ENCODE measurements at regions not wholly inside any gene's neighbourhood (a gene's known extent, or its start where the extent isn't known, plus 50 kb on each side); places are given as distances from the start of the nearest gene placed in this dataset.
"Not testable (repeated sequence)": the region's sequence is repeated elsewhere in the genome, so short reads cannot be mapped to it uniquely, and the experiment has no call there.

DNA sequence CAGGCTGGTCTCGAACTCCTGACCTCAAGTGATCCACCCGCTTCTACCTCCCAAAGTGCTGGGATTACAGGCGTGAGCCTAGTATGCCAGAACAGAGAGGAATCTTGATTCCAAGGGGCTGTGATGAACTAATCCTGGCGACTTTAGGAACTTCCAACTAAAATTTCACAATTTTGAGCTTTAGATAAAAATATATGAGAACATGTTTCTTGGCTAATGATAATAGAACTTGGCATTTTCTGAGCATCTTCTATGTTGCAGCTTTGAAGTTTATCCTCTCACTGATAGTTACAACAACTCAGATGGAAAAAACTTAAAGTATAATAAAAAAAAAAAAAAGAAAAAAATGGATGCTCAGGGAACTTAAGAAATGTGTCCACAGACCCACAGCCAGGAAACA is 69.8 kb upstream of the WSCD1 start:
- no peak overlapping the region for H3K4me3 ChIP-seq (ENCODE audit: low read depth, low read length)
- DNase-seq (ENCODE audit: low read depth): no peak
- TF ChIP-seq, protein P1, sequence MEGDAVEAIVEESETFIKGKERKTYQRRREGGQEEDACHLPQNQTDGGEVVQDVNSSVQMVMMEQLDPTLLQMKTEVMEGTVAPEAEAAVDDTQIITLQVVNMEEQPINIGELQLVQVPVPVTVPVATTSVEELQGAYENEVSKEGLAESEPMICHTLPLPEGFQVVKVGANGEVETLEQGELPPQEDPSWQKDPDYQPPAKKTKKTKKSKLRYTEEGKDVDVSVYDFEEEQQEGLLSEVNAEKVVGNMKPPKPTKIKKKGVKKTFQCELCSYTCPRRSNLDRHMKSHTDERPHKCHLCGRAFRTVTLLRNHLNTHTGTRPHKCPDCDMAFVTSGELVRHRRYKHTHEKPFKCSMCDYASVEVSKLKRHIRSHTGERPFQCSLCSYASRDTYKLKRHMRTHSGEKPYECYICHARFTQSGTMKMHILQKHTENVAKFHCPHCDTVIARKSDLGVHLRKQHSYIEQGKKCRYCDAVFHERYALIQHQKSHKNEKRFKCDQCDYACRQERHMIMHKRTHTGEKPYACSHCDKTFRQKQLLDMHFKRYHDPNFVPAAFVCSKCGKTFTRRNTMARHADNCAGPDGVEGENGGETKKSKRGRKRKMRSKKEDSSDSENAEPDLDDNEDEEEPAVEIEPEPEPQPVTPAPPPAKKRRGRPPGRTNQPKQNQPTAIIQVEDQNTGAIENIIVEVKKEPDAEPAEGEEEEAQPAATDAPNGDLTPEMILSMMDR (IDR thresholded peaks at IDR 0.05; ENCODE audit: low read depth, low read length, missing control alignments): no peak

DNA sequence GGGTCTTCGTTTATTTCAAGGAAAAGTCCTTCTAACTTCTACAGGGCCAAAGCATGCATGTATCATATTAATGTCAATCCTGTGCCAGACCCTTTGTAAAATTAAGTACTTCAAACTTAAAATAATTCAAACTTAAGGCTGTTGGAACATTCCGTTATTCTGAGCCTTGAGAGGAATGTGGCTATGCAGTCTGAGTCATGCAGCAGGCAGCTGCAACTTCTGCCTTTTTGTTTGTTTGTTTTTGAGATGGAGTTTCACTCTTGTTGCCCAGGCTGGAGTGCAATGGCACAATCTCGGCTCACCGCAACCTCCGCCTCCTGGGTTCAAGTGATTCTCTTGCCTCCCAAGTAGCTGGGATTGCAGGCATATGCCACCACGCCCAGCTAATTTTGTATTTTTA is 67.0 kb upstream of the WSCD1 start:
- H3K4me3 ChIP-seq (ENCODE audit: low read depth, low read length); DNase-seq (ENCODE audit: low read depth): not testable (repeated sequence)

DNA sequence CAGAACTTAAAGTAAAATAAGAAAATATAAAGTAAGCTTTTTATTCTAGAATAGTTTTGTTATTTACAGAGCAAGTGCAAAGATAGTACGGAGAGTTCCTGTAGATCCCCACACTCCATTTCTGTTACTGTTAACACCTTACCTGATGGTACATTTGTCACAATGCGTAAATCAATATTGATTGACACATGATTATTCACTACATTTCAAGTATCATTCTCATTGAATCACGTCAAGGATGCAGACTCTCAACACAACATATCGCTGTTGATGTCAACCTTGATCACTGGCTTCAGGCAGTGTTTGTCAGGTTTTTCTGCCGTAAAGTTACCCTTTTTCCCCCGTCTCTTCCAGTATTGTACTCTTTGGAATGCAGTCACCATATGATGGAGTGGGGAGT is 64.2 kb upstream of the WSCD1 start:
- TF ChIP-seq, protein P1 (IDR thresholded peaks at IDR 0.05; ENCODE audit: low read depth, low read length, missing control alignments): no peak
- no peak for DNase-seq (ENCODE audit: low read depth)
- H3K4me3 ChIP-seq (ENCODE audit: low read depth, low read length): no peak overlapping the region

DNA sequence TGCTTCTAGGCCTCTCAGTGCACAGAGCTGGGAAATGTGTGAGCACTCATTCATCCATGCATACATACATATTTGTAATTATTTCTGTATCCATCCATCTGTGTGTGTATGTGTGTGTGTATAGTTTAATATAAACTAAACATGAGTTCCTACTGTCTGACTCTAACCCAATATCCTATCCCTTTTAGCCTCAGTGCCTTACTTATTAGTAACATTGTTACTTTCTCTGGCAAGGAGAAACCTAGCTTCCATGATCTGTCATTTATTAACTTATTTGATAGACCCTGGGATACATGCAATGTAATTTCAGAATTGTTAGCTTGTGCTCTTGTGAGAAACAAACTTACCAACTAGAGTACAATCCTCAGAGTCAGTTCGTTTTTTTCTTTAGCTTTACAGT is 59.0 kb upstream of the WSCD1 start:
- TF ChIP-seq, protein P1 (IDR thresholded peaks at IDR 0.05; ENCODE audit: low read depth, low read length, missing control alignments): no peak
- no peak for DNase-seq (ENCODE audit: low read depth)
- no peak overlapping the region for H3K4me3 ChIP-seq (ENCODE audit: low read depth, low read length)

DNA sequence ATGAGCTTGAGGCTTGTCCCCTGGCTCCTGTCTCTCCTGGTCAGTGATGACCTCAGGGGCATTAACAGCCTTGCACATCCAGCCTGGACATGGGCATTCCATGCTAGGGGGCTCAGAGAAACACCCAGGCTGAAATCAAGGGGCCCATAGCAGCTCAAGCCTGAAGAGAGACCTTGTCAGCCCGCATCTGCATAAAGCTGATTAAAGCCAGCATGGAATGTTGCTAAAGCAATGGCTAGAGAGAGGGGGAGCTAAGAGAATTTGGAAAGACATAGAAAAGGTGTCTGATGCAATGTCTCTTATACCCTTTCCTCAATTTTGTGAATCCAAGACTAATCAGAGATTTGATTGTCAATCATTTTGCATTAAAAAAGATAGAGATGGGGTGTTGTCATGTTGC is 51.4 kb upstream of the WSCD1 start:
- H3K4me3 ChIP-seq (ENCODE audit: low read depth, low read length): no peak overlapping the region
- TF ChIP-seq, protein P1 (IDR thresholded peaks at IDR 0.05; ENCODE audit: low read depth, low read length, missing control alignments): no peak
- no peak for DNase-seq (ENCODE audit: low read depth)

DNA sequence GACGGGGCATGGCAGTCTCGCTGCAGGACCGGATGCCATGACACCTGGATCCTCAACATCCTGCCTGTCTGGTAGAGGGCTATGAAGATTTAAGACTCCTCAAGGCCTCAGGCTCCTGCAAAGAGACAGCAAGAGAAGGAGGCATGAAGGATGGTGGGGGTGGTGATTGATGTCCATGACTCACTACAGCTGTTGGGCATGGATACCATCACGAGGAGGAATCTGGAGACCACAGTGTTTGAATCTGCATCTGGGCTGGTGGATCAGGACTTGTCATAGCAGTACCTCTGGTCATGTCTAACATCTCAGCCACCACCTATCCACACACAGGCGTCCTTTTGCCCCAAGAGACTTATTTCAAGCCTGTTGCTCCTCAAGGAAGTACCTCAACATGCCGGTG is 50.2 kb upstream of the WSCD1 start:
- no peak for DNase-seq (ENCODE audit: low read depth)
- H3K4me3 ChIP-seq (ENCODE audit: low read depth, low read length): no peak overlapping the region
- TF ChIP-seq, protein P1 (IDR thresholded peaks at IDR 0.05; ENCODE audit: low read depth, low read length, missing control alignments): no peak

DNA sequence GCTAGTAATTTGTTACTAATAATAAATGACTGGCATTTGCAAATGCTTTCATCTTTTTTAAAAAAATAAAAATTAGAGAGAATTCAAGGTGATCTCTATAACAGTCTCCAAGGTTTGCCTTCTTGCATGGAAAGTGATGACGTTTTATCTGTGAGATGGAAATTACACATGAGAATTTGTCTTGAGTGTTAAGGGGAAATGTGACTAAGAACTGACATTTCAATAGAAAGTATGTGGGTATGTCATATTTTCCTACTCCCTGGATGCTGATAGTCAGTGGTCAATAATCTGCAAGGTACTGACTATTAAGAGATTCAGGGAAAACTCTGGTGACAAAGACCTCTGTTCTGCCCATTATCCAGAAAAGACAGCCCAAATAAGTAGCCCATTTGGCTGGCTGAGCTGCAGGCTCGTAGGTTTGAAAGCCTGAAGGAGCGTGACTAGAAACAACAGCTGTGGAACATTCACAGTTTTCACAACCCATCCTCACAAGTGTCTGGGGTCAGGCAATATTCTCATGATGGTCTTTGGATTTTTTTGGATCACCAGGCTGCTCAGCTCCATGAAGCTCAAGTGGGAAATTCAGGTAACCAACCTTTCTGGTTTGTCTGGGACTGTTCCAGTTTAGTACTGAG is 49.7 kb upstream of the WSCD1 start:
- no peak overlapping the region for H3K4me3 ChIP-seq (ENCODE audit: low read depth, low read length)
- DNase-seq (ENCODE audit: low read depth): no peak
- TF ChIP-seq, protein P1 (IDR thresholded peaks at IDR 0.05; ENCODE audit: low read depth, low read length, missing control alignments): no peak
